B cell (primary cell): ENCODE measurements at regions not wholly inside any gene's neighbourhood (a gene's known extent, or its start where the extent isn't known, plus 50 kb on each side); places are given as distances from the start of the nearest gene placed in this dataset.

Experiments
- ATAC-seq: fragments of 200-7000 bp; cut with Tn5 transposase; one replicate; pipeline ENCODE4 v1.10.0; 2021; ENCODE audit warnings: low read depth, mild to moderate bottlenecking, moderate number of reproducible peaks, moderate library complexity
- CTCF ChIA-PET: fragments of 350-600 bp; sonication (Branson Sonifier 250); formaldehyde crosslinking; loops from one replicate; lab custom pipeline; 2021; ENCODE audit warnings: antibody characterized with exemption, inconsistent platforms; lab: Charles Lee
- POLR2A ChIA-PET: fragments of 350-600 bp; sonication (Branson Sonifier 250); formaldehyde crosslinking; loops from one replicate; lab custom pipeline; 2021; ENCODE audit warnings: antibody characterized with exemption; lab: Charles Lee
- DNase-seq: peaks from one replicate; pipeline ENCODE4 v3.0.0; 2013
- H2AFZ ChIP-seq: 2 replicates; pipeline ENCODE4 v1.6.1; 2012; ENCODE audit warnings: mild to moderate bottlenecking, low read depth, low read length; ENCODE audit not compliant: insufficient read depth, poor library complexity, severe bottlenecking
- H3K27ac ChIP-seq, 2 donors: 1 replicate in 1 of 2; 2 replicates in 1 of 2; pipeline ENCODE4 v1.5.1; 2012 to 2013; ENCODE audit warnings: low read length in 2 of 2, mild to moderate bottlenecking in 2 of 2, moderate library complexity in 1 of 2
- H3K27me3 ChIP-seq, 4 experiments: fragments of 200-600 bp in 1 of 4; sonication (generic) in 1 of 4; replicated peaks in 1 of 4; 1 replicate in 2 of 4; 2 replicates in 2 of 4; pipeline versions ENCODE4 v1.6.1 to v1.7.0; 2013 to 2016; ENCODE audit warnings: low read length in 3 of 4, mild to moderate bottlenecking in 2 of 4, mixed read lengths in 1 of 4, moderate library complexity in 1 of 4; ENCODE audit not compliant: insufficient read depth in 4 of 4, control insufficient read depth in 3 of 4; ENCODE audit errors: control extremely low read depth in 1 of 4
- H3K36me3 ChIP-seq, 2 experiments: replicated peaks in 1 of 2; 1 replicate in 1 of 2; 2 replicates in 1 of 2; pipeline versions ENCODE4 v1.6.1 to v1.7.1; 2013; ENCODE audit warnings: low read length in 1 of 2; ENCODE audit not compliant: insufficient read depth in 2 of 2, control insufficient read depth in 1 of 2; ENCODE audit errors: control extremely low read depth in 1 of 2, extremely low read depth in 1 of 2
- H3K4me1 ChIP-seq, 2 donors: fragments of 200-600 bp in 1 of 2; sonication (generic) in 1 of 2; 1 replicate in 1 of 2; 2 replicates in 1 of 2; pipeline versions ENCODE4 v1.5.1 to v1.6.1; 2013 to 2017; ENCODE audit warnings: low read length in 2 of 2; ENCODE audit not compliant: control insufficient read depth in 2 of 2, insufficient read depth in 2 of 2
- H3K4me2 ChIP-seq: replicated peaks from 2 replicates; pipeline ENCODE3; 2012; ENCODE audit warnings: mild to moderate bottlenecking, low read depth, low read length; ENCODE audit not compliant: poor library complexity, severe bottlenecking
- H3K4me3 ChIP-seq, 5 experiments: fragments of 200-600 bp in 1 of 5; sonication (generic) in 1 of 5; 1 replicate in 3 of 5; 2 replicates in 2 of 5; pipeline versions ENCODE4 v1.5.1 to v1.7.0; 2011 to 2016; ENCODE audit warnings: low read length in 4 of 5, mild to moderate bottlenecking in 4 of 5, low read depth in 2 of 5, control low read depth in 1 of 5, moderate library complexity in 1 of 5; ENCODE audit not compliant: insufficient read depth in 1 of 5; ENCODE audit errors: control extremely low read depth in 1 of 5, extremely low read depth in 1 of 5
- H3K79me2 ChIP-seq: fragments of 200-600 bp; sonication (generic); one replicate; pipeline ENCODE4 v1.6.0; 2016; ENCODE audit warnings: low read length; ENCODE audit not compliant: control insufficient read depth, insufficient read depth
- H3K9ac ChIP-seq: fragments of 200-600 bp; sonication (generic); 2 replicates; pipeline ENCODE4 v1.6.1; 2017; ENCODE audit warnings: mild to moderate bottlenecking, low read length, moderate library complexity
- H3K9me3 ChIP-seq, 3 donors: one replicate each; pipeline versions ENCODE4 v1.6.1 to v1.7.1; 2013; ENCODE audit warnings: low read length in 2 of 3; ENCODE audit not compliant: control insufficient read depth in 2 of 3, insufficient read depth in 1 of 3; ENCODE audit errors: control extremely low read depth in 1 of 3
- H4K20me1 ChIP-seq: 2 replicates; pipeline ENCODE4 v1.6.0; 2012; ENCODE audit warnings: mild to moderate bottlenecking, low read length; ENCODE audit not compliant: insufficient read depth, control insufficient read depth, poor library complexity, severe bottlenecking
- H3K27ac Mint-ChIP-seq: one replicate; pipeline ENCODE4 v1.8.0; 2021; ENCODE audit warnings: mixed read lengths
- H3K27me3 Mint-ChIP-seq: one replicate; pipeline ENCODE4 v1.8.0; 2021; ENCODE audit warnings: mixed read lengths
- H3K4me1 Mint-ChIP-seq: one replicate; pipeline ENCODE4 v1.8.0; 2021; ENCODE audit warnings: mixed read lengths
- H3K4me3 Mint-ChIP-seq: one replicate; pipeline ENCODE4 v1.8.0; 2021; ENCODE audit warnings: mixed read lengths
- H3K9me3 Mint-ChIP-seq: one replicate; pipeline ENCODE4 v1.8.0; 2022; ENCODE audit warnings: mixed read lengths; ENCODE audit not compliant: insufficient read depth
- CTCF ChIP-seq: fragments of 200-600 bp; IDR thresholded peaks from one replicate; pipeline ENCODE4 v1.8.0; 2022; ENCODE audit warnings: antibody characterized with exemption, mild to moderate bottlenecking
- EZH2 ChIP-seq: IDR thresholded peaks from 2 replicates; pipeline ENCODE4 v1.6.1; 2012; ENCODE audit warnings: borderline replicate concordance, low read depth, mild to moderate bottlenecking, moderate library complexity, low read length; ENCODE audit not compliant: insufficient read depth, poor library complexity, severe bottlenecking
- WGBS: methylation state at CpG from one replicate; pipeline ENCODE4 v1.1.5; 2013; ENCODE audit warnings: missing lambda C conversion rate; ENCODE audit not compliant: insufficient coverage; 5-methylcytosine and 5-hydroxymethylcytosine counted together
- intact Hi-C: fragments of 100-400 bp; cut with micrococcal nuclease; formaldehyde crosslinking; loops from one replicate; pipeline ENCODE4 v1.10.0; 2022

GRCh38 chr12:115824936-115825602 is 452.4 kb downstream of the MED13L start:
- Mint-ChIP-seq H3K4me1 (no peaks in the 10 kb centered on the region), H3K27ac (no peak overlapping the region), H3K9me3 (no peaks in the 10 kb centered on the region), H3K4me3 (no peak overlapping the region), H3K27me3 (peaks cover 18% of the 10 kb centered on the region)
- no peaks in the 10 kb centered on the region for H4K20me1 ChIP-seq
- ChIA-PET CTCF (no interaction called here), POLR2A (no interaction called here)
- no peaks in the 10 kb centered on the region for H3K79me2 ChIP-seq
- no peak overlapping the region for H2AFZ ChIP-seq
- no peaks in the 10 kb centered on the region for H3K27me3 ChIP-seq
- no peaks in the 10 kb centered on the region for H3K4me1 ChIP-seq
- H3K4me2 ChIP-seq = no peak overlapping the region
- no peak overlapping the region for H3K27ac ChIP-seq
- no peak for DNase-seq
- TF ChIP-seq CTCF = no peak
- TF ChIP-seq EZH2 = no peak
- no peaks in the 10 kb centered on the region for H3K36me3 ChIP-seq
- H3K9ac ChIP-seq = no peak overlapping the region
- intact Hi-C loops = no loop called here
- peaks cover 0 to 8% (median 0%) of the 10 kb centered on the region in 3 donors for H3K9me3 ChIP-seq
- 85% methylated on average over 3 of the region's 4 CpGs for WGBS
- no peak overlapping the region for H3K4me3 ChIP-seq
- ATAC-seq = no peak

GRCh38 chr12:115823635-115824034 is 453.9 kb downstream of the MED13L start:
- no peaks in the 10 kb centered on the region for H3K9me3 Mint-ChIP-seq
- WGBS = 5% methylated on average over 4 of the region's 5 CpGs

More at GRCh38 chr12:115823635-115824034, 453.9 kb downstream of the MED13L start:
- Histone ChIP-seq H3K79me2 (no peaks in the 10 kb centered on the region), H3K36me3 (no peaks in the 10 kb centered on the region), H3K27me3 (no peaks in the 10 kb centered on the region), H3K4me2 (no peak overlapping the region), H3K9me3 (peaks cover 0 to 8% (median 0%) of the 10 kb centered on the region in 3 donors), H3K4me3 (no peak overlapping the region), H3K4me1 (no peaks in the 10 kb centered on the region), H2AFZ (no peak overlapping the region), H3K27ac (no peak overlapping the region), H4K20me1 (no peaks in the 10 kb centered on the region), H3K9ac (no peak overlapping the region)
- POLR2A ChIA-PET = no interaction called here
- H3K4me1 Mint-ChIP-seq = no peaks in the 10 kb centered on the region
- ATAC-seq (no peak), DNase-seq (no peak)
- no peak overlapping the region for H3K27ac Mint-ChIP-seq
- intact Hi-C loops = no loop called here
- H3K27me3 Mint-ChIP-seq = peaks cover 21% of the 10 kb centered on the region
- TF ChIP-seq EZH2 (no peak), CTCF (no peak)
- CTCF ChIA-PET = no interaction called here
- H3K4me3 Mint-ChIP-seq = no peak overlapping the region
